GM21526 (cell line): ENCODE measurements at regions not wholly inside any gene's neighbourhood (a gene's known extent, or its start where the extent isn't known, plus 50 kb on each side); places are given as distances from the start of the nearest gene placed in this dataset.
"Not testable (repeated sequence)": the region's sequence is repeated elsewhere in the genome, so short reads cannot be mapped to it uniquely, and the experiment has no call there.

ENCODE experiments used
- ATAC-seq: cut with Tn5 transposase; IDR thresholded peaks from one replicate; pipeline ENCODE4 v1.9.1; 2021; ENCODE audit warnings: moderate library complexity; ENCODE audit not compliant: unreplicated experiment, low FRiP score

GRCh38 chr15:92751528-92751927, 96.0 kb upstream of the FAM174B start:
- no peak for ATAC-seq

DNA sequence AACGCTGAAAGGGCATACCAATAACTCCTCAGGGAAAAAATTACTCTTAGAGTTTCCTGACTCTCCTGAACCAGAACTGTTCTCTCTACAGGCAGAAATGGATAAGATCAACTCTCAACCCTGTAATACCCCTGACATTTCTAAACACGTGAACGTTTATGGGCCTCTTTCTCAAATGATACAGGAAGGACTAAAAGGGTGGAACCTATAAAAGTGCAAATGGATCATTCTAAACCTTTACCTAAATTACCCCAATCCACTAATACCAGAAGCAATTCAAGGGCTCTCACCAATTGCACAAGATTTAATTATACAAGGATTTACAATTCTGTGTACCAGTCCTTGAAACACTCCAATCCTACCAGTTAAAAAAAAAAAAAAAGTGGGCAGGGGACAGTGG, 98.0 kb upstream of the FAM174B start:
- no peak for ATAC-seq

GRCh38 chr15:92763459-92763858, 107.9 kb upstream of the FAM174B start:
- no peak for ATAC-seq

DNA sequence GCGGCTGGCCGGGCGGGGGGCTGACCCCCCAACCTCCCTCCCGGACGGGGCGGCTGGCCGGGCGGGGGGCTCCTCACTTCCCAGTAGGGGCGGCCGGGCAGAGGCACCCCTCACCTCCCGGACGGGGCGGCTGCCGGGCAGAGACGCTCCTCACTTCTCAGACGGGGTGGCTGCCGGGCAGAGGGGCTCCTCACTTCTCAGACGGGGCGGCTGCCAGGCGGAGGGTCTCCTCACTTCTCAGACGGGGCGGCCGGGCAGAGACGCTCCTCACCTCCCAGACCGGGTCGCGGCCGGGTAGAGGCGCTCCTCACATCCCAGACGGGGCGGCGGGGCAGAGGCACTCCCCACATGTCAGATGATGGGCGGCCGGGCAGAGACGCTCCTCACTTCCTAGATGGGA, 112.6 kb upstream of the FAM174B start:
- not testable (repeated sequence) for ATAC-seq

DNA sequence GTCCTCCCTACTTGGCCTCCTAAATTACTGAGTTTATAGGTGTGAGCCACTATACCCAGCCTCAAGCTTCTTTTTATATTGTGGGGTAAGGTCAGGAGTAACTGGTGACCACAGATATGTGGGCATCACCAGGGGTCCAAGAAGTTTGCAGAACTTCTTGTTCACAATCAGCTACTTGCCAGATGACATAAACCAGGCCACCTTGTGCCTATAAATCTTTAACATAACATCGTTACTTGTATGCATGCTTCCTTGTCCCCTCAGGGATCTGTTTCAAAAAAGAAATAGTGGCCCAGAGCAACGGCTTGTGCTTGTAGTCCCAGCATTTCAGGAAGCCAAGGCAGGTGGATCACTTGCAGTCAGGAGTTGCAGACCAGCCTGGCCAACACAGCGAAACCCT, 115.1 kb upstream of the FAM174B start:
- no peak for ATAC-seq

GRCh38 chr15:92772061-92772460, 116.5 kb upstream of the FAM174B start:
- no peak for ATAC-seq

DNA sequence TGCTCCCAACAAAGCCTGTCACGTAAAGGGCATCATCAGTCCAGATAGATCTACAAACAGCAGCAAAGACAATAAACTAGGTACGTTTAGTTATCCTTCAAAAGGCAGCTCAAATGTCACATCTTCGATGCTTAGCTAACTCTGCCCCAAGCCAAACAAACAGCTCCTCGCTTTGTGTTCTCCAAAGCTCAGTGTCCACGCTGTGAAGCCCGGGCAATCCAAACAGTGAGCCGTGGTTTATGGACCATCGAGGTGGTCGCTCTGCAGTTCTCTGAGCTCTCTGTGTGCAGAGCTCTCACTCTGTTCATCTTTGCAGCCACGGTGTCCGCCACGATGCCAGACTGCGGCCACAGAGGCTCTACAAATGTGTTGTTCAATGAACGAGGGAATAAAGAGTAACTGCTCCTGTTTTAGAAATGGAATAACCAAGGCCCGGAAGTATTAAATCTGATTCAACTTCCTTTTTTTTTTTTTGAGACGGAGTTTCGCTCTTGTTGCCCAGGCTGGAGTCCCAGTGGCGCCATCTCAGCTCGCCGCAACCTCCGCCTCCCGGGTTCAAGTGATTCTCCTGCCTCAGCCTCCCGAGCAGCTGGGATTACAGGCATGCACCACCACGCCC, 117.2 kb upstream of the FAM174B start:
- no peak for ATAC-seq

GRCh38 chr15:92773340-92773739, 117.8 kb upstream of the FAM174B start:
- ATAC-seq = no peak

DNA sequence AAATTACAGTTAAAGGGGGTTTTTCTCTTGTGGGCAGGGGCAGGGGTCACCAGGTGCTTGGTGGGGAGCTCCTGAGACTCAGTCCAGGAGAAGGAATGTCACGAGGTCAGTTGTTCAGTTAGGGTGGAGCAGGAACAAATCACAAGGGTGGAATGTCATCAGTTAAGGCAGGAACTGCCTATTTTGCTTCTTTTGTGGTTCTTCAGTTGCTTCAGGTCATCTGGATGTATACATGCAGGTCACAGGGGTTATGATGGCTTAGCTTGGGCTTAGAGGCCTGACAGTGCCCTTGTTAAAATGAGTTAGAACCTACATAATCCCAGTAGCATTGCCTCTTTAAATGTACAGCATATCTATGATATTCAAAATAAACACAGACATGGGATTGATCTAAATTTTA, 120.2 kb upstream of the CHD2 start:
- no peak for ATAC-seq

DNA sequence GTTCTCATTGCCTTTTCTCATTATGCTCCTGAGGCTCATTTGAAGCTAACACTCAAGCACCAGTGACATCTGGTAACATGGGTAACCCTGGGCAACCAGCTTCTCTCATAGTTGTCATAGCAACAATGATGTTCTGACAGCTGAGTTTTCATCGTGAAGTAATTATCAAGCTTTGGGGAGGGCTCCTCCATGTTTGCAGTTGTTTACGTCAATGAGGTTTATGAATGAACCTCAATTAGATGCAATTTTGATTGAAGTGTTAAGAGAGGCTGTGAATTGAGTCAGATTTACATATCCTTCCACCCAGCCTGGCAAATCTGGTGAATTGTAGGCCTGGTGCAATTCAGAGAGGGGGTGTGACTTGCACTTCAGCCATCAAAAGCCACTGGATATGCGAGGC, 119.3 kb upstream of the CHD2 start:
- ATAC-seq = no peak

GRCh38 chr15:92781925-92782453, 118.1 kb upstream of the CHD2 start:
- no peak for ATAC-seq

GRCh38 chr15:92787116-92787515, 113.0 kb upstream of the CHD2 start:
- no peak for ATAC-seq

DNA sequence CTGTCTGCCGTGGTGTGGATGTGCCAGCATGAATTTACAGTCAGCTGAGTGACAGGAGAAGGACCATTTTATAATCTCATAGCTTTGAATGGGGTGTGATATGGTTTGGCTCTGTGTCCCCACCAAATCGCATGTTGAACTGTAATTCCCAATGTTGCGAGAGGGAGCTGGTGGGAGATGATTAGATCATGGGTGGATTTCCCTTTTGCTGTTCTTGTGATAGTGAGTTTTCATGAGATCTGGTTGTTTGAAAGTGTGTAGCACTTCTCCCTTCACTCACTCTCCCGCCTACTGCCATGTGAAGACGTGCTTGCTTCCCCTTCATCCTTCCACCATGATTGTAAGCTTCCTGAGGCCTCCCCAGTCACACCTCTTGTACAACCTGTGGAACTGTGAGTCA, 111.9 kb upstream of the CHD2 start:
- no peak for ATAC-seq

GRCh38 chr15:92788793-92789192, 111.3 kb upstream of the CHD2 start:
- ATAC-seq = not testable (repeated sequence)

GRCh38 chr15:92796161-92796611, 103.9 kb upstream of the CHD2 start:
- ATAC-seq = no peak

DNA sequence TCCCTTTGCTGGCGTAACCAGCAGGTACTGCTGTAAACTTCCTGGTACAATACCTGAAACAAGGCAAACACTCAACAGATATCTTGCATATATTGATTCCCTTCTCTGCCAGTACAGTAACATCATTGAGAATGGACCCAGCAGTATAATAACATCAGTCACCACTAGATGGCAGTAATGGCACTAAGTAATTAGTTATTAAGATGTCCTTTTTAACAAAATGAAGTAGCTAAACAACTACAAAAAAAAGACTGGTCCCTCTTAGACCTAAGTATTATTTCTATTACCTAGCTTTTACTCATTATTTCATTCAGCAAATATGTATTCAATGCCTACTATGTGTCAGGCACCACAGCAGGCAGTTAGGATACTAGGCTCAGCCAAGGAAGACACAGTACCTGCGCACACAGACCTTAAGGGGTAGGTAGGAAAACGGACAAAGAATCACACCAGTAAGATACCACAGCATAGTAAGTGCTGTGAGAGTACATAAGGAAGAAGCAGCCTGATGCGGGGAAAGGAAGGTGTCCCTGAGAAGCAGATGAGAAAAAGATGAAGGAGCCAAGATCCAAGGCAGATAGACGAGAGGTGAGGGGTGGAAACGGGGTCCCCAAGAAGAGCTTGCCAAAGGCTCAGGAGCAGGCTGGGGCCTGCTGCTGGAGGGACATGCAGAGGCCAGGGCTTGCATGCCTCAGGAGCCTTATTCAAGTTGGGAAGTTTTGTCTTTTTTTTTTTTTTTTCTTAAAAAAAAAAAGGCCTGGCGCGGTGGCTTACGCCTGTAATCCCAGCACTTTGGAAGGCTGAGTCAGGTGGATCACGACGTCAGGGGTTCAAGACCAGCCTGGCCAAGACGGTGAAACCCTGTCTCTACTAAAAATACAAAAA, 102.7 kb upstream of the CHD2 start:
- peak; percentile 78 for ATAC-seq

DNA sequence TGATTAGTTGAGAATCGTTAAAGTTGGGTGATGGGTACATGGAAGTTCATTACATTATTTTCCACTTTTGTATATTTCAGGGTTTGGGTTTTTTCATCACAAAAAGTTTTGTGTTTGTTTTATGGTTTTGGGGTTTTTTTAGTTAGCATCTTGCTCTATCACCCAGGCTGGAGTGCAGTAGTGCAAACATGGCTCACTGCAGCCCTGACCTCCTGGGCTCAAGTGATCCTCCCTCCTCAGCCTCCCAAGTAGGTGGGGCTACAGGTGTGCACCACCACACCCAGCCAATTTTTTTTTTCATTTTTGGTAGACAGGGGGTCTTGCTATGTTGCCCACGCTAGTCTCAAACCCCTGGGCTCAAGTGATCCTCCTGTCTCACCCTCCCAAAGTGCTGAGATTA, 100.1 kb upstream of the CHD2 start:
- no peak for ATAC-seq

DNA sequence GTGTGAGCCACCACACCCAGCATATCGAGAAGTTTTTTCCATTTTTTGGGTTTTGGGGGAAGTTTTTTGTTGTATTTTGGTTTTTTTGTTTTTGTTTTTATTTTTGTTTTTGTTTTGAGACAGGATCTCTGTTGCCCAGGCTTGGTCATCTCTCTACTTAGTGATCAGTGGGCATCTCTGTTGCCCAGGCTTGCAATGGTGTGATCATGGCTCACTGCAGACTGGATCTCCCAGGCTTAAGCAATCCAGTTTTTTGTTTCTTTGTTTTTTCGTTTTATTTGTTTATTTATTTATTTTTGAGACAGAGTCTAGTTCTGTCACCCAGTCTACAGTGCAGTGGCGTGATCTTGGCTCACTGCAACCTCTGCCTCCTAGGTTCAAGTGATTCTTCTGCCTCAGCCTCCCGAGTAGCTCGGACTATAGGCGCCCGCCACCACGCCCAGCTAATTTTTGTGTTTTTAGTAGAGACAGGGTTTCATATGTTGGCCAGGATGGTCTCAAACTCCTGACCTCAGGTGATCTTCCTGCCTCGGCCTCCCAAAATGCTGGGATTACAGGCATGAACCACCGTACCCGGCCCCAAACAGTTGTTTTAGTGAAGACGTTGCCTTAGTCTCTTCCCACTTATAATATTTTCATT, 99.6 kb upstream of the CHD2 start:
- not testable (repeated sequence) for ATAC-seq

- ATAC-seq = not testable (repeated sequence)
Observed at GRCh38 chr15:92801056-92801773, 98.9 kb upstream of the CHD2 start.

DNA sequence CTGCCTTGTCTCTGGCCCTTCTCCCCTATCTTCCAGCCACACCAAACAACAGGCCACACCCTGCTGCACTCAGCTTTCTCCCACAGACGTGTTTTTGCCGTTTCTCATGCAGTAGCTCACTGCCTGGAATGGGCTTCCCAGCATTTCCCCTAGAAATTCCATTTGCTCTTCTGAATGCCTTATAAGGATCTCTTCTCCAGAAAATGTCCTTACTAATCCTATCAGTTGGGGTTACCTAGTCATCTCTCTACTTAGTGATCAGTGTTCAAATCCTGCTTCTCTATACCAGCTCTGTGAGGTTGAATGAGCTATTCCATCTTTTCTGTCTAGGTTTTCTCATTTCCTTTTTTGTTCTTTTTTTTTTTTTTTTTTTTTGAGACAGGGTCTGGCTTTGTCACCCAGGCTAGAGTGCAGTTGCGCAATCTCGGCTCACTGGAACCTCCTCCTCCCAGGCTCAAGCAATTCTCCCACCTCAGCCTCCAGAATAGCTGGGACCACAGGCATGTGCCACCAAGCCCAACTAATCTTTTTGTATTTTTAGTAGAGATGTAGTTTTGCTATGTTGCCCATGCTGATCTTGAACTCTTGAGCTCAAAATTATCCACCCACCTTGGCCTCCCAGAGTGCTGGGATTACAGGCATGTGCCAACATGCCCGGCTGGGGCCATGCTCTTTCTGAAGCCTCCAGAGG, 98.2 kb upstream of the CHD2 start:
- no peak for ATAC-seq
